ENCODE measurements at regions not wholly inside any gene's neighbourhood (a gene's known extent, or its start where the extent isn't known, plus 50 kb on each side); places are given as distances from the start of the nearest gene placed in this dataset.

GRCh38 chr5:96252596-96252995, 180.5 kb downstream of the PCSK1 start:
- Histone ChIP-seq H3K36me3 (ENCODE audit: insufficient read depth, low read length, poor library complexity, severe bottlenecking) (no peaks in the 10 kb centered on the region), H3K4me1 (ENCODE audit: insufficient read depth, low read length, poor library complexity, severe bottlenecking) (peaks cover 15% of the 10 kb centered on the region), H3K9me3 (ENCODE audit: low read depth, low read length, poor library complexity, severe bottlenecking) (no peaks in the 10 kb centered on the region), H3K27me3 (replicated peaks; ENCODE audit: insufficient read depth, low read depth, low read length, poor library complexity) (no peaks in the 10 kb centered on the region), H3K27ac (ENCODE audit: low read depth, low read length, poor library complexity, severe bottlenecking) (no peak overlapping the region), H3K4me3 (ENCODE audit: low read depth, low read length, poor library complexity, severe bottlenecking) (no peak overlapping the region)
- TF ChIP-seq EZH2 (IDR thresholded peaks at IDR 0.05; ENCODE audit: borderline replicate concordance, low read depth, low read length, poor library complexity, severe bottlenecking) (no peak), CTCF (conservative IDR thresholded peaks at IDR 0.05; ENCODE audit: low read depth, low read length) (no peak)
- DNase-seq (ENCODE audit: low spot score), result no peak
- POLR2A ChIA-PET (ENCODE audit: low non-redundant PET), result no interaction called here
- intact Hi-C loops (cut with micrococcal nuclease; ENCODE audit: unreplicated experiment), result no loop called here
- CTCF ChIA-PET, result no interaction called here
- BruUV-seq (replicated peaks), result no TSS peak

- H3K36me3 ChIP-seq (ENCODE audit: insufficient read depth, low read length, poor library complexity, severe bottlenecking), result no peaks in the 10 kb centered on the region
- BruUV-seq (replicated peaks), result no TSS peak
- H3K27me3 ChIP-seq (replicated peaks; ENCODE audit: insufficient read depth, low read depth, low read length, poor library complexity), result no peaks in the 10 kb centered on the region
- ChIA-PET POLR2A (ENCODE audit: low non-redundant PET) (no interaction called here), CTCF (no interaction called here)
- intact Hi-C loops (cut with micrococcal nuclease; ENCODE audit: unreplicated experiment), result no loop called here
- no peak overlapping the region for H3K27ac ChIP-seq (ENCODE audit: low read depth, low read length, poor library complexity, severe bottlenecking)
- no peaks in the 10 kb centered on the region for H3K9me3 ChIP-seq (ENCODE audit: low read depth, low read length, poor library complexity, severe bottlenecking)
- no peak for DNase-seq (ENCODE audit: low spot score)
- H3K4me3 ChIP-seq (ENCODE audit: low read depth, low read length, poor library complexity, severe bottlenecking), result no peak overlapping the region
- H3K4me1 ChIP-seq (ENCODE audit: insufficient read depth, low read length, poor library complexity, severe bottlenecking), result peaks cover 15% of the 10 kb centered on the region
- TF ChIP-seq EZH2 (IDR thresholded peaks at IDR 0.05; ENCODE audit: borderline replicate concordance, low read depth, low read length, poor library complexity, severe bottlenecking) (no peak), CTCF (conservative IDR thresholded peaks at IDR 0.05; ENCODE audit: low read depth, low read length) (no peak)
Observed at GRCh38 chr5:96250782-96251181, 182.3 kb downstream of the PCSK1 start.

GRCh38 chr5:96248131-96248530, 184.9 kb downstream of the PCSK1 start:
- POLR2A ChIA-PET (ENCODE audit: low non-redundant PET), result no interaction called here
- no peak for TF ChIP-seq CTCF (conservative IDR thresholded peaks at IDR 0.05; ENCODE audit: low read depth, low read length)
- no peak for TF ChIP-seq EZH2 (IDR thresholded peaks at IDR 0.05; ENCODE audit: borderline replicate concordance, low read depth, low read length, poor library complexity, severe bottlenecking)
- intact Hi-C loops (cut with micrococcal nuclease; ENCODE audit: unreplicated experiment), result no loop called here
- H3K36me3 ChIP-seq (ENCODE audit: insufficient read depth, low read length, poor library complexity, severe bottlenecking), result no peaks in the 10 kb centered on the region
- BruUV-seq (replicated peaks), result no TSS peak
- H3K4me1 ChIP-seq (ENCODE audit: insufficient read depth, low read length, poor library complexity, severe bottlenecking), result no peaks in the 10 kb centered on the region
- no peak for DNase-seq (ENCODE audit: low spot score)
- no peak overlapping the region for H3K4me3 ChIP-seq (ENCODE audit: low read depth, low read length, poor library complexity, severe bottlenecking)
- CTCF ChIA-PET, result no interaction called here
- no peaks in the 10 kb centered on the region for H3K9me3 ChIP-seq (ENCODE audit: low read depth, low read length, poor library complexity, severe bottlenecking)
- H3K27me3 ChIP-seq (replicated peaks; ENCODE audit: insufficient read depth, low read depth, low read length, poor library complexity), result no peaks in the 10 kb centered on the region
- no peak overlapping the region for H3K27ac ChIP-seq (ENCODE audit: low read depth, low read length, poor library complexity, severe bottlenecking)
